Sigmoid colon (tissue), 4 donors: ENCODE measurements at regions not wholly inside any gene's neighbourhood (a gene's known extent, or its start where the extent isn't known, plus 50 kb on each side); places are given as distances from the start of the nearest gene placed in this dataset.

Experiments
- EP300 ChIP-seq, 4 donors: sonication (generic); formaldehyde crosslinking; IDR thresholded peaks; one replicate each; pipeline ENCODE4 v1.6.1; 2017; ENCODE audit warnings: antibody characterized with exemption in 4 of 4
- POLR2A ChIP-seq, 2 donors: fragments of 450-650 bp; IDR thresholded peaks; one replicate each; pipeline ENCODE4 v1.6.1; 2016; ENCODE audit warnings: antibody characterized with exemption in 2 of 2, mild to moderate bottlenecking in 2 of 2, moderate library complexity in 2 of 2
- TF ChIP-seq, protein P1 (sequence below), 4 experiments: fragments of 450-650 bp in 3 of 4; fragments of 200-600 bp in 1 of 4; IDR thresholded peaks; one replicate each; pipeline ENCODE4 v1.5.1; 2016 to 2019; ENCODE audit warnings: antibody characterized with exemption in 4 of 4, mild to moderate bottlenecking in 3 of 4, moderate library complexity in 2 of 4

- TF ChIP-seq, protein P1, sequence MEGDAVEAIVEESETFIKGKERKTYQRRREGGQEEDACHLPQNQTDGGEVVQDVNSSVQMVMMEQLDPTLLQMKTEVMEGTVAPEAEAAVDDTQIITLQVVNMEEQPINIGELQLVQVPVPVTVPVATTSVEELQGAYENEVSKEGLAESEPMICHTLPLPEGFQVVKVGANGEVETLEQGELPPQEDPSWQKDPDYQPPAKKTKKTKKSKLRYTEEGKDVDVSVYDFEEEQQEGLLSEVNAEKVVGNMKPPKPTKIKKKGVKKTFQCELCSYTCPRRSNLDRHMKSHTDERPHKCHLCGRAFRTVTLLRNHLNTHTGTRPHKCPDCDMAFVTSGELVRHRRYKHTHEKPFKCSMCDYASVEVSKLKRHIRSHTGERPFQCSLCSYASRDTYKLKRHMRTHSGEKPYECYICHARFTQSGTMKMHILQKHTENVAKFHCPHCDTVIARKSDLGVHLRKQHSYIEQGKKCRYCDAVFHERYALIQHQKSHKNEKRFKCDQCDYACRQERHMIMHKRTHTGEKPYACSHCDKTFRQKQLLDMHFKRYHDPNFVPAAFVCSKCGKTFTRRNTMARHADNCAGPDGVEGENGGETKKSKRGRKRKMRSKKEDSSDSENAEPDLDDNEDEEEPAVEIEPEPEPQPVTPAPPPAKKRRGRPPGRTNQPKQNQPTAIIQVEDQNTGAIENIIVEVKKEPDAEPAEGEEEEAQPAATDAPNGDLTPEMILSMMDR (IDR thresholded peaks at IDR 0.05) = no peak
- TF ChIP-seq EP300 (IDR thresholded peaks at IDR 0.05) (no peak), POLR2A (IDR thresholded peaks at IDR 0.05) (no peak)
These were observed 74.0 kb upstream of the FMNL2 start for GRCh38 chr2:152260939-152261338.
